ENCODE measurements at regions not wholly inside any gene's neighbourhood (a gene's known extent, or its start where the extent isn't known, plus 50 kb on each side); places are given as distances from the start of the nearest gene placed in this dataset.

GRCh38 chr1:168419736-168420135, 124.1 kb downstream of the XCL2 start:
- TF ChIP-seq ELF4 (CRISPR knock-in tag; IDR thresholded peaks at IDR 0.05; ENCODE audit: borderline replicate concordance) = no peak
- TF ChIP-seq POLR2A (IDR thresholded peaks at IDR 0.05; ENCODE audit: insufficient read depth in 1 of 2, low read depth in 2 of 2, low read length in 2 of 2) = no peak
- TF ChIP-seq ARID5B (CRISPR knock-in tag; IDR thresholded peaks at IDR 0.05) = no peak
- TF ChIP-seq FOXK1 (CRISPR knock-in tag; IDR thresholded peaks at IDR 0.05; ENCODE audit: borderline replicate concordance, low read depth) = no peak
- TF ChIP-seq SIN3B (IDR thresholded peaks at IDR 0.05; ENCODE audit: low read length) = no peak
- TF ChIP-seq CTCF (CRISPR knock-in tag; IDR thresholded peaks at IDR 0.05) = no peak
- TF ChIP-seq ATF3 (CRISPR knock-in tag; IDR thresholded peaks at IDR 0.05) = no peak
- no peak for TF ChIP-seq ZNF343 (CRISPR knock-in tag; IDR thresholded peaks at IDR 0.05)
- no peak for TF ChIP-seq GLMP (CRISPR knock-in tag; IDR thresholded peaks at IDR 0.05; ENCODE audit: borderline replicate concordance)
